ENCODE measurements at regions not wholly inside any gene's neighbourhood (a gene's known extent, or its start where the extent isn't known, plus 50 kb on each side); places are given as distances from the start of the nearest gene placed in this dataset.
A peak's percentile ranks its signal among the peaks of the same experiment; 100 is the strongest.

DNA sequence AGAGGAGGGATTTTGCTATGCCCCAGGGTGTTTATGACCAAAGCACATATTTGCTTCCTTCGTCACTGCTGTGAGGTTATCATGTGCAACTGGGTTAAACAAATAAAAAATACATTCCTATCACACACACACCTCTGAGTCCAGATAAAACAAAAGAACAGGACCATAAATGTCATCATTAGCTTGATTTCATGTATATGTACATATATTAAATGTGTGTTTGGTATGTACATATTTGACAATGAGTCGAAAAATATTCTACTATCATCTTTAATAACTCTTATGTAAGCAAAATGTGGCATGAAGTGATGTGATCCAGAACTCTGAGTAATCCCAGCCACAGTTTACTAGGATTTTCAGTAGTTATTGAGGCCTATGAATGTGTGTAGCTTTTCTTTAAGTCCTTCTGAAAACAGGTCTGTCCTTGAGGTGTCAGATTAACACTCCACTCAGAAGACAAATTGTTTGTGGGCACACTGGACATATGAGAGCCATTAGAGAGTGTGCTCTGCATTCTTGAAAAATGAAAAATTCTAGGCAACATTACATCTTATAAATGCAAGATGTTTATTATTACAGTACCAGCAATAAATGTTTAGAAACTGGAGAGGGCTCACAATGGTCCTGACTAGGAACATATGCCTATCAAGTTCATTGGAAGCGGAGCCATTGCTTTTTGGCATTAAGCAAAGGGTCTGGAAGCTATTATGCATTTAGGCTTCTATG is 335.1 kb upstream of the SEMA3A start:
- Histone ChIP-seq H3K27ac (ENCODE audit: low read length) (no peak overlapping the region), H3K9me3 (ENCODE audit: control insufficient read depth, low read length) (no peaks in the 10 kb centered on the region), H3K27me3 (ENCODE audit: control insufficient read depth, insufficient read depth) (no peaks in the 10 kb centered on the region), H3K4me1 (ENCODE audit: control insufficient read depth, insufficient read depth, low read length) (no peaks in the 10 kb centered on the region), H3K4me3 (ENCODE audit: low read length) (no peak overlapping the region)
- DNase-seq (no peak), ATAC-seq (no peak)
- 67% methylated on average over 3 of the region's 3 CpGs for WGBS
- intact Hi-C loops (cut with DNase I) = no loop called here

DNA sequence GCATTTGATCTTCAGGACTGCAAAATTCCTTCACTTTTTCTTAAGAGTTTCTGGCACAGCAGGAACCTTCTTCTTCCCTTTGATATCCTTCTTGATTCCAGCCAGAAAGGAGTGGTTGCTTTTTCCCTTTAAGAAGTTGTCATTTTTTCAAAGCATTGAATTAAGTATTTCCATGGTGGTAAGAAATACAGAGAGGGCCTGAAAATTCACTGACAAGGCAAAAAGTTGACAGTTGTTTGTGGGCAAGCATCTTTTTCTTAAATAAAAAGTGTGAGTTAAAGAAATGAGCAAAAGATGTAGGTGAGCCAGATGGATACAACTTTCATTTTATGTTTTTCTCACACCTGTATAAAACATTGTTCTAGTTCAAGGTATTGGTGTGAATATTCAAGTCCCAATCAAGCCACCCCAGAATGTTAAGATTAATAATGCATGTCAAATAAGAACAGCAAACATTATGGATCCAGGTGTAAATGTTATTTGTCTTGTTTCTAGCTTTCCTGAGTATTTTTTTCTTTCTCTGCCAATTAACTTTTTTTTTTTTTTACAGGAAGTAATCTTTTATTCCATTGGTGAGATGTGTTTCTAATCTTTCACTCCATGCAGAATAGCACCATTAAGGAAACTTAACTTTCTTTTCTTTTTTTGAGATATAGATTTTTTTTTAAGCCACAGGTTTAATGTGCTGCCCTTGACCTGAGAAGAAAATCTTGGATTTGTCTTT is 334.3 kb upstream of the SEMA3A start:
- H3K9me3 ChIP-seq (ENCODE audit: control insufficient read depth, low read length) = no peaks in the 10 kb centered on the region
- no peak for DNase-seq
- H3K4me1 ChIP-seq (ENCODE audit: control insufficient read depth, insufficient read depth, low read length) = no peaks in the 10 kb centered on the region
- ATAC-seq = no peak
- no peaks in the 10 kb centered on the region for H3K27me3 ChIP-seq (ENCODE audit: control insufficient read depth, insufficient read depth)
- intact Hi-C loops (cut with DNase I) = no loop called here
- no peak overlapping the region for H3K27ac ChIP-seq (ENCODE audit: low read length)
- no peak overlapping the region for H3K4me3 ChIP-seq (ENCODE audit: low read length)

DNA sequence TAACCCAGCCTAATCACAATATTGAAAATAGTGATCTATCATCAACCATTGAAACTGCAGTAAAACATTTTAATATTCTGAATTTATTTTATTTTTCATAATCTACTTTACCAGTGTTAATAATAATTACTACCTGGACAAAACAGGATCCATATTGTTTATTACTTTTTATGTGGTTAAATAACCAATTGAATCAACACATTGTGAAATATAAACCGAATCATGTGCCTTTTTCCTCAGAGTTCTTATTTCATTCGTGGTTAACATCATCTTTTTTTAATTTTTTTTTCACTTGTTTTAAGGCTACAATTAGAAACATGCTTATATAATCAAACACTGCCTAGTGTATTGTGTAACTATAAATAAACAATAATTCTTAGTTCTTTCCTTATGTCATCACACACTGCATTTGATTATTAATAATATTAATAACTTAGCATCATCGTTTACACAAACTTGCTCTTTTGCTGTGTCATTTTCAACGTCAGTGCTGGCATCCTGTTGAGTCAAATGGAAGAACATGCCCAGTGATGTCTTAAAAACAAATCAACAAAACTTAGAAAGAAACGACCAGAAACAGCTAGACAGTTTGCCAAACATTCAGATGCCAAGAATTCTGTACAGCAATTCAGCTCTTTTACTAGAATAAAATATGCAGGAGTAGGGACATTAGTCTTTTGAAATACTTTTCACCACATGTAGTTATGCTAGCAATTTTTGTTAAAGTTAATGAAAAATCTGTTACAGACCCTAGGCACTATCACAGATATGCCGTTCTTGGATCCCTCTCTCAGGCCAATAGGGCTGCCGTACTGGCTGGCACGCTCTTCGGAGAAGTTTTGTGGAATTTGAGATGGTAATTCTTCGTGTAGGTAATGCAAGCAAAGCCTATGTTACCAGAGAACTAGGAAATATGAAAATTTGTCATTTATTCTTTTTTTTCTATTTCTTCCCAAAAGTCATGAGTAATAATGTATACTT is 330.4 kb upstream of the SEMA3A start:
- peak in 2 of 3 donors; percentile 13 to 37 for DNase-seq
- no peak for ATAC-seq
- no peak overlapping the region for H3K27ac ChIP-seq (ENCODE audit: low read length)
- H3K9me3 ChIP-seq (ENCODE audit: control insufficient read depth, low read length) = no peaks in the 10 kb centered on the region
- no peak overlapping the region for H3K4me3 ChIP-seq (ENCODE audit: low read length)
- intact Hi-C loops (cut with DNase I) = no loop called here
- H3K27me3 ChIP-seq (ENCODE audit: control insufficient read depth, insufficient read depth) = no peaks in the 10 kb centered on the region
- 64% methylated on average over 10 of the region's 10 CpGs for WGBS
- H3K4me1 ChIP-seq (ENCODE audit: control insufficient read depth, insufficient read depth, low read length) = no peaks in the 10 kb centered on the region

DNA sequence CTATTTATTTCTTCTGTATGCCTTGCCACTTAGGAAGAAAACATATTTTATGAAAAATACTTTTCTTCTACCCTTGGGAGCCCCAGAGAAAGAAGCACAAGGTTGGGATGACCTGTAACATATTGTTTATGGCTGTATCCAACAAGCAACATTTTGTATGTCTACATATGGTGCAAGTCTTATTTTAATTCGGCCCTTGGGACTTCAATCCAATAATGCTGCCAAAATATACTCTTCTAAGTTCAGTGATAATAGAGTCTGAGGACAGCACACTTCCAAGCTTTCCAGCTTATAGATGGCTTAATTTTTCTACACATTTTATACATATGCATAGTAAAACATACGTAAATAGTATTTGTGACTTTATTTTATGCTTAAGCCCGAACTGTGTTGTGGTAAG is 318.5 kb upstream of the SEMA3A start:
- WGBS = 61% methylated on average over 3 of the region's 3 CpGs
- intact Hi-C loops (cut with DNase I) = no loop called here
- Histone ChIP-seq H3K27ac (ENCODE audit: low read length) (no peak overlapping the region), H3K4me3 (ENCODE audit: low read length) (no peak overlapping the region), H3K9me3 (ENCODE audit: control insufficient read depth, low read length) (no peaks in the 10 kb centered on the region), H3K4me1 (ENCODE audit: control insufficient read depth, insufficient read depth, low read length) (no peaks in the 10 kb centered on the region), H3K27me3 (ENCODE audit: control insufficient read depth, insufficient read depth) (no peaks in the 10 kb centered on the region)
- no peak for DNase-seq
- no peak for ATAC-seq

DNA sequence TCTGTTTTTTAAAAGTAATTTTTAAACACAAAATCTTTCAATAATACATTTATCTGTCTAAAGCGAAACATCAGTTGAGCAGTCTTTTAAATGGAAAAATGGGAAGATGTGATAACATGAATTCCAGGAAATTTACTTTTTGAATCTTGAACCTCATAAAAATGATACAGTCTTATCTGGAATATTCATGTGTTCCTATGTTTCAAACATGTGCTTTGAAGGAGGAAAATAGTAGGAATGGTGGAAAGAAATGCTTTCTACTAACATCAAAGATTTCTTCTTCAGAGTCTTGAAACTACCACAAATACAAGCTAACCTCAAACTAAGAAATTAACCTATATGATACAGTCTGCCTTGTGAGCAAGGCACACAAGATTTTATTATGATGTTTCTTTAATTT is 317.5 kb upstream of the SEMA3A start:
- 89% methylated on average over 1 of the region's 1 CpG for WGBS
- Histone ChIP-seq H3K9me3 (ENCODE audit: control insufficient read depth, low read length) (no peaks in the 10 kb centered on the region), H3K27me3 (ENCODE audit: control insufficient read depth, insufficient read depth) (no peaks in the 10 kb centered on the region), H3K4me1 (ENCODE audit: control insufficient read depth, insufficient read depth, low read length) (no peaks in the 10 kb centered on the region), H3K4me3 (ENCODE audit: low read length) (no peak overlapping the region), H3K27ac (ENCODE audit: low read length) (no peak overlapping the region)
- DNase-seq = no peak
- no peak for ATAC-seq
- intact Hi-C loops (cut with DNase I) = no loop called here

DNA sequence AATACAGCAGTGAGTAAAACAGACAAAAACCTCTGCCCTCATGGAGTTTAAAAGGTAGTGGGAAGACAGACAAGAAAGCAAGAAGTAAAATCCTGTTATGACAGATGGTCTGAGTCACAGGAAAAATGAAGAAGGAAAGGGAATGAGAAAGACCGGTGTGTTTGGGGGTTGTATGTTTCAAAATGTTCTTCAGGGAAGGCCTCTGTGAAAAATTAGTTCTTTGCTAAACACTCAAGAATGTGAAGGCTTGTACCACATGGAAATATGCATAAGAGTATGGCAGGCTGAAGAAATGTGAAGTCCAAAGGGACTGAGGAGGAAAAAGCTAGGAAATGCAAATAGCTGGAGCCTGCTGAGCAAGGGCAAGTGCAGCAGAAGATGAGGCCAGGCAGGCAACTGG is 315.9 kb upstream of the SEMA3A start:
- no peaks in the 10 kb centered on the region for H3K27me3 ChIP-seq (ENCODE audit: control insufficient read depth, insufficient read depth)
- no peak for DNase-seq
- no peaks in the 10 kb centered on the region for H3K4me1 ChIP-seq (ENCODE audit: control insufficient read depth, insufficient read depth, low read length)
- ATAC-seq = no peak
- intact Hi-C loops (cut with DNase I) = no loop called here
- no peak overlapping the region for H3K4me3 ChIP-seq (ENCODE audit: low read length)
- no peaks in the 10 kb centered on the region for H3K9me3 ChIP-seq (ENCODE audit: control insufficient read depth, low read length)
- H3K27ac ChIP-seq (ENCODE audit: low read length) = no peak overlapping the region
- 55% methylated on average over 1 of the region's 1 CpG for WGBS

DNA sequence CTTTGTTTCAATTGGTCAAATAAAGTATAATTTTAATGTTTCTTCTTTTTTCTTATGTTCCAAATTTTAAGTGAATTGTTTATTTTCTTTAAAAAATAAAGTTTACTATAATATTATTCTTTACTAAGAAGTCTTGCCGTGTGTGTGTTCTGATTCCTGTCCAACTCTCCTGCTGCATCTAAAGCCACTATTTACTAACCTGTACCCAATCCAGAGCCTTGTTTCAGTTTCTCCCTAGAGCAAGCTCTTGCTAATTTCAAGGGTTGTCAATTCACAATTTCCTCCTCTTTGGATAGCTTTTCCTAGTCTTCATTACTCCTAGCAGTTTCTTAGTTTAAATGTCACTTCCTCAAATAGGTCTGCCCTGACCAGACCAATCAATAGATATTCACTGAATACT is 314.9 kb upstream of the SEMA3A start:
- Histone ChIP-seq H3K4me3 (ENCODE audit: low read length) (no peak overlapping the region), H3K27me3 (ENCODE audit: control insufficient read depth, insufficient read depth) (no peaks in the 10 kb centered on the region), H3K9me3 (ENCODE audit: control insufficient read depth, low read length) (no peaks in the 10 kb centered on the region), H3K27ac (ENCODE audit: low read length) (no peak overlapping the region), H3K4me1 (ENCODE audit: control insufficient read depth, insufficient read depth, low read length) (no peaks in the 10 kb centered on the region)
- ATAC-seq (no peak), DNase-seq (no peak)
- intact Hi-C loops (cut with DNase I) = no loop called here
- WGBS = 84% methylated on average over 1 of the region's 1 CpG

DNA sequence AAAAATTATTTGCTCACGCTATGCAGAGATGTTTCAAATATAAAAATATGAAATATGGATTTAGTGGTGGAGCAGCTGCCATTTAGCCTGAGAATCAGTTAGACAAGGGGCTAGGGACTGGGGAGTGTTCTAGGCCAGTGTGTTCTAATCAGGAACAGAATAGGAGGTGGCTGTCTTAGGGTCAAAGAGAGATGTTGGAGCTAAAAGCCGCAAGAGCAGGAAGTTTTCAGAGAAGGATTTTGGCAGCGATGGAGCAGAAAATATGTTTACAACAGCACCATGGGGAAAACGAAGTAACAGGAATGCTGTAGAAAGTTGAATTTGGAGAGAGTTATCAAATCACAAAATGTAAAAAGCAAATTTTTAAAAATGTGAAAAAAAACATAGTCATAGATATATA is 314.0 kb upstream of the SEMA3A start:
- Histone ChIP-seq H3K4me3 (ENCODE audit: low read length) (no peak overlapping the region), H3K9me3 (ENCODE audit: control insufficient read depth, low read length) (no peaks in the 10 kb centered on the region), H3K4me1 (ENCODE audit: control insufficient read depth, insufficient read depth, low read length) (no peaks in the 10 kb centered on the region), H3K27me3 (ENCODE audit: control insufficient read depth, insufficient read depth) (no peaks in the 10 kb centered on the region), H3K27ac (ENCODE audit: low read length) (no peak overlapping the region)
- ATAC-seq (peak in 1 of 2 donors; percentile 68), DNase-seq (no peak)
- intact Hi-C loops (cut with DNase I) = no loop called here
- WGBS = 52% methylated on average over 4 of the region's 4 CpGs

DNA sequence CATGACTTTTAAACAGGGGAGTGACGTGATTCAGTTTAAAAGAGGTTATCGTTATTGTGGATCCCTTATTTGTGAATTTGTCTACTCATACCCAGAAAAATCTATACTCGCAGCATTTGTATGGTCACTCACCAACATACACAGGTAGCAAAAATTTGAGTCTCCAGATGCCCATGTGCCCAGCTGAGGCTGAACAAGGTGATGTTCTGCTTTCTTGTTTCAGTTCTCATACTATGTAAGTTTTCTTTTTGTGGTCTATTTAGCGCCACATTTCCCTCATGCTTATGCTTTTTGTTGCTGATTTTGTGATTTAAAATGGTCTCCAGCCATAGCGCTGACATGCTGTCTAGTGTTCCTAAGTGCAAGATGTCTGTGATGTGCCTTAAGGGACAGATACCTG is 312.9 kb upstream of the SEMA3A start:
- no peaks in the 10 kb centered on the region for H3K4me1 ChIP-seq (ENCODE audit: control insufficient read depth, insufficient read depth, low read length)
- H3K27me3 ChIP-seq (ENCODE audit: control insufficient read depth, insufficient read depth) = no peaks in the 10 kb centered on the region
- H3K27ac ChIP-seq (ENCODE audit: low read length) = no peak overlapping the region
- intact Hi-C loops (cut with DNase I) = no loop called here
- 96% methylated on average over 5 of the region's 5 CpGs for WGBS
- no peaks in the 10 kb centered on the region for H3K9me3 ChIP-seq (ENCODE audit: control insufficient read depth, low read length)
- ATAC-seq = no peak
- no peak for DNase-seq
- no peak overlapping the region for H3K4me3 ChIP-seq (ENCODE audit: low read length)

DNA sequence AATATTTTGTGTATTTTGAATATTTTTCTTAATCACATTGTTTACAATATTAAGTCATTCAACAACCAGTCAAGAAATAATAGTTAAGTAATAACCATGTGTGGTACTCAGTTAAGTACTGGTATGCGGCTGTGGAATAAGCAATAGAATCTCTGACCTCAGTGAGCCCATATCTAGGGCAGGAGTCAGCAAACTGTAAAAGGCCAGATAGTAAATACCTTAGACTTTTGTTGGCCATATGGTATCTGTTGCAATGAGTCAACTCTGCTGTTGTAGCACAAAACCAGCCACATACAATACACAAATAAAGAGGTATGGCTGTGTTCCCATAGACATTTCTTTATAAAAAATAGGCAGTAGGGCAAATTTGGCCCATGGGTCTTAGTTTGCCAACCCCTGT is 311.6 kb upstream of the SEMA3A start:
- no peaks in the 10 kb centered on the region for H3K9me3 ChIP-seq (ENCODE audit: control insufficient read depth, low read length)
- no peaks in the 10 kb centered on the region for H3K4me1 ChIP-seq (ENCODE audit: control insufficient read depth, insufficient read depth, low read length)
- H3K27me3 ChIP-seq (ENCODE audit: control insufficient read depth, insufficient read depth) = no peaks in the 10 kb centered on the region
- DNase-seq (no peak), ATAC-seq (no peak)
- no peak overlapping the region for H3K27ac ChIP-seq (ENCODE audit: low read length)
- intact Hi-C loops (cut with DNase I) = no loop called here
- 88% methylated on average over 1 of the region's 1 CpG for WGBS
- H3K4me3 ChIP-seq (ENCODE audit: low read length) = no peak overlapping the region

DNA sequence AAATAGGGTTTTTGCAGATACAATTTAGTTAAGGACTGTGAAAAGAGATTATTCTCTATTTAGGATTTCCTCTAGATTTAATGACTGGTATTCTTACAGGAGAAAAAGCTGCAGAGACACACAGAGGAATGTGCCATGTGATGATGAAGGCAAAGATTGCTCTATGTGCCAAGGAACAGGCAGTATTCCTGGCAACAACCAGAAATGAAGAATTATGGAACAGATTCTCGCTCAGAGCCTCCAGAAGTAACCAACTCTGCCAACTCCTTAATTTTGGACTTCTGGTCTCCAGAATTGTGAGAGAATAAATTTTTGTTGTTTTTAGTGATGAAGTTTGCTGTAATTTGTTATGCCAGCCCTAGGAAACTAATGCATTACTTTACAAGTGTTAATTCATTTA is 307.6 kb upstream of the SEMA3A start:
- Histone ChIP-seq H3K4me1 (ENCODE audit: control insufficient read depth, insufficient read depth, low read length) (no peaks in the 10 kb centered on the region), H3K27ac (ENCODE audit: low read length) (no peak overlapping the region), H3K27me3 (ENCODE audit: control insufficient read depth, insufficient read depth) (no peaks in the 10 kb centered on the region), H3K4me3 (ENCODE audit: low read length) (no peak overlapping the region), H3K9me3 (ENCODE audit: control insufficient read depth, low read length) (no peaks in the 10 kb centered on the region)
- DNase-seq = no peak
- no peak for ATAC-seq
- intact Hi-C loops (cut with DNase I) = no loop called here
- 71% methylated on average over 1 of the region's 1 CpG for WGBS

All from right cardiac atrium (tissue), 5 donors.